Parathyroid adenoma (tissue), 2 donors: ENCODE measurements at regions not wholly inside any gene's neighbourhood (a gene's known extent, or its start where the extent isn't known, plus 50 kb on each side); places are given as distances from the start of the nearest gene placed in this dataset.

ENCODE experiments used
- H2AFZ ChIP-seq: fragments of 300-600 bp; sonication (generic); one replicate; pipeline ENCODE4 v1.7.0; 2017; ENCODE audit warnings: antibody characterized with exemption, mild to moderate bottlenecking
- H3K27ac ChIP-seq: fragments of 300-600 bp; sonication (generic); one replicate; pipeline ENCODE4 v1.7.0; 2017
- H3K27me3 ChIP-seq: fragments of 300-600 bp; sonication (generic); one replicate; pipeline ENCODE4 v1.7.0; 2017; ENCODE audit warnings: low read length; ENCODE audit not compliant: control insufficient read depth, insufficient read depth
- H3K36me3 ChIP-seq: fragments of 300-600 bp; sonication (generic); one replicate; pipeline ENCODE4 v1.7.0; 2017; ENCODE audit warnings: low read length; ENCODE audit not compliant: control insufficient read depth, insufficient read depth
- H3K4me1 ChIP-seq: fragments of 300-600 bp; sonication (generic); one replicate; pipeline ENCODE4 v1.7.0; 2017; ENCODE audit warnings: control low read depth
- H3K4me2 ChIP-seq: fragments of 300-600 bp; sonication (generic); one replicate; pipeline ENCODE4 v1.7.0; 2017; ENCODE audit warnings: low read length
- H3K4me3 ChIP-seq: fragments of 300-600 bp; sonication (generic); one replicate; pipeline ENCODE4 v1.7.0; 2017; ENCODE audit warnings: low read depth, low read length
- H3K79me2 ChIP-seq: fragments of 300-600 bp; sonication (generic); one replicate; pipeline ENCODE4 v1.7.0; 2017; ENCODE audit warnings: control low read depth
- H3K9ac ChIP-seq: fragments of 300-600 bp; sonication (generic); one replicate; pipeline ENCODE4 v1.7.0; 2017; ENCODE audit warnings: mild to moderate bottlenecking
- H3K9me3 ChIP-seq: fragments of 300-600 bp; sonication (generic); one replicate; pipeline ENCODE4 v1.7.0; 2017; ENCODE audit warnings: low read length; ENCODE audit not compliant: control insufficient read depth
- TF ChIP-seq, protein P1 (sequence below): fragments of 300-600 bp; sonication (generic); IDR thresholded peaks from one replicate; pipeline ENCODE4 v1.7.0; 2017; ENCODE audit warnings: antibody characterized with exemption, mild to moderate bottlenecking
- donor health status: primary hyperparathyroidism.

DNA sequence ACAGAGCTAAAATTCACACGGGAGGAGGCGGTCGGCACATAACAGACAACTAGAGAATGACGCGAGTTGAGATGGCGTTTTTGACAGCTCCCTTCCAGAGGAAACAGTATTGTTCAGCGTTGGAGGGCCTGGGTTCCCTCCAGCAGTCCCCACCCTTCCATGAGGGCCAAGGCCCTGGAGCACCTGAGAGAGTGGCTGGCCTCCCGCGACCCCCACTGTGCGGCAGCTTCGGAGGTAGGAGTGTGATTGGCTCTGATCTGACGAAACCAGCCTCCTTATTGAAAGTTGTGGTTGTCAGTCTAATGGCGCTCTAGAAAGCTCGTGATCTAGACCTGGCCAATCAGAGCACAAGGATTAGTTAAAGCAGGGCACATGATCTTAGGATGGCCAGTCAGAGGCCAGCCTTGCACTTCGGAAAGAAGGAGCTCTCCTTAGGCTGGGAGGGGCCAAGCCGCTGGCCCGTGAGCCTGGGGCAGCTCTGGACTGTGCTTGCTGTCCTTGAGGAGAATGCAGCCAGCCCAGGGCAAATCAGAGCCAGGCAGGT, 104.5 kb upstream of the CELF4 start:
- no peaks in the 10 kb centered on the region for H3K9me3 ChIP-seq
- H3K4me3 ChIP-seq, result no peak overlapping the region
- no peak overlapping the region for H3K4me2 ChIP-seq
- no peaks in the 10 kb centered on the region for H3K79me2 ChIP-seq
- no peak overlapping the region for H3K9ac ChIP-seq
- no peaks in the 10 kb centered on the region for H3K27me3 ChIP-seq
- no peak overlapping the region for H2AFZ ChIP-seq
- TF ChIP-seq, protein P1, sequence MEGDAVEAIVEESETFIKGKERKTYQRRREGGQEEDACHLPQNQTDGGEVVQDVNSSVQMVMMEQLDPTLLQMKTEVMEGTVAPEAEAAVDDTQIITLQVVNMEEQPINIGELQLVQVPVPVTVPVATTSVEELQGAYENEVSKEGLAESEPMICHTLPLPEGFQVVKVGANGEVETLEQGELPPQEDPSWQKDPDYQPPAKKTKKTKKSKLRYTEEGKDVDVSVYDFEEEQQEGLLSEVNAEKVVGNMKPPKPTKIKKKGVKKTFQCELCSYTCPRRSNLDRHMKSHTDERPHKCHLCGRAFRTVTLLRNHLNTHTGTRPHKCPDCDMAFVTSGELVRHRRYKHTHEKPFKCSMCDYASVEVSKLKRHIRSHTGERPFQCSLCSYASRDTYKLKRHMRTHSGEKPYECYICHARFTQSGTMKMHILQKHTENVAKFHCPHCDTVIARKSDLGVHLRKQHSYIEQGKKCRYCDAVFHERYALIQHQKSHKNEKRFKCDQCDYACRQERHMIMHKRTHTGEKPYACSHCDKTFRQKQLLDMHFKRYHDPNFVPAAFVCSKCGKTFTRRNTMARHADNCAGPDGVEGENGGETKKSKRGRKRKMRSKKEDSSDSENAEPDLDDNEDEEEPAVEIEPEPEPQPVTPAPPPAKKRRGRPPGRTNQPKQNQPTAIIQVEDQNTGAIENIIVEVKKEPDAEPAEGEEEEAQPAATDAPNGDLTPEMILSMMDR, result no peak
- H3K36me3 ChIP-seq, result no peaks in the 10 kb centered on the region
- no peak overlapping the region for H3K27ac ChIP-seq
- H3K4me1 ChIP-seq, result no peaks in the 10 kb centered on the region

DNA sequence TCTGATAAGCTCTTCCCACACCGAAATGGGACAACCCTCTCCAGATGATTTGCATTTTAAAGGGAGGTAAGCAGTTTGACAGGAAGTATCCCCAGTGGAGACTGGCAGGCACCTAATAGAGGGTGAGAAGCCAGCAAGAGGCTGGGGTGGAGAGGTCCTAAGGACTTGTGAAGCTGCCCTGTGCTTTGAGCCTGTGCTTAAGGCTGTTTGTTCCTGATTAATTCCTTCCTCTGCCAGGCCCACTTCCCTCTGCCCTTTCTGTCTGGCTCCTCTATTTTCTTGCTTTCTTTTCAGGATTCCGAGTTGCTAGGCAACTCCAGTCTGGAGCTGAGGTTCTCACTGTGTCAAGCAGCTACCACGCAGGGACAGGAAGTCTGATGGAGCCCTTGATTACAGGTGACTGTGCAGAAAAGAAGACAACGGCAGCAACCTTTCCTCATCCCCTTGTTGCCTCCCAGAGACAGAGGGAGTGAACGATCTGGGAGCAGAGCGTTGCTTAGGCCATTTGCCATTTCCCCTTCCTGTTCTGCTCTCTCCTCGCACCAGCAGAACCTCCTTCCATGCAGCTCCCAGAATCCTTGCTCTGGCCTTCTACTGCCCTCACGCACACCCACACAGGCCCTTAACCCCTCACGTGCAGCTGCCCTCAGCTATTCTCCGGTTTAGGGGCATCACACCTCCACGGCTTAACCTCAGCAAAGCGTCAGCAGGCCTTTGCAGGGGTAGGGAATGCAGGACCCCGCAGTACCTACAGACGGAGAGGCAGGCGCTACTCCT, 103.6 kb upstream of the CELF4 start:
- Histone ChIP-seq H3K9me3 (no peaks in the 10 kb centered on the region), H3K36me3 (no peaks in the 10 kb centered on the region), H3K27me3 (no peaks in the 10 kb centered on the region), H3K4me2 (no peak overlapping the region), H2AFZ (peak overlapping the region; percentile 54), H3K4me3 (no peak overlapping the region), H3K79me2 (no peaks in the 10 kb centered on the region), H3K9ac (no peak overlapping the region), H3K27ac (no peak overlapping the region), H3K4me1 (no peaks in the 10 kb centered on the region)
- TF ChIP-seq, protein P1, result no peak

DNA sequence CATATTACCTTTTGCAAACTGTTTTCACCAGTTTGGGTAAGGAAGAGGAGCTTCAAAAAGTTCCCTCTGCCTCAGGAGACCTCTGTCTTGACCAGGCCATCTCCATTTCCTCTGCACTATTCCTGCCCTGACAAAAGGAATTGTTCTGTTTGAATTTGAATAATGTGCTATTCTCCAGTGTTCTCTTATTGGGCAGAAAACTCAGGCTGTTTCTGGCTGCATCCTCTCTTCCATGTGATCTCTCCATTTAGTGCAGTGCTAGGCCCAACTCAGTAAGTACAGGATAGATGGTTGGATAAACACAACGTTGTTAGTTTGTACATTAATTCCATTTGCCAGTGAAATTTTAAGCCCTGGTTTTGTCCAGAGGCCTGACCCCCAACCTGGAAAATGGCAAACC, 102.2 kb upstream of the CELF4 start:
- Histone ChIP-seq H3K4me3 (no peak overlapping the region), H2AFZ (no peak overlapping the region), H3K36me3 (no peaks in the 10 kb centered on the region), H3K9ac (no peak overlapping the region), H3K4me1 (no peaks in the 10 kb centered on the region), H3K27me3 (no peaks in the 10 kb centered on the region), H3K4me2 (no peak overlapping the region), H3K9me3 (no peaks in the 10 kb centered on the region), H3K79me2 (no peaks in the 10 kb centered on the region), H3K27ac (no peak overlapping the region)
- TF ChIP-seq, protein P1, result no peak

DNA sequence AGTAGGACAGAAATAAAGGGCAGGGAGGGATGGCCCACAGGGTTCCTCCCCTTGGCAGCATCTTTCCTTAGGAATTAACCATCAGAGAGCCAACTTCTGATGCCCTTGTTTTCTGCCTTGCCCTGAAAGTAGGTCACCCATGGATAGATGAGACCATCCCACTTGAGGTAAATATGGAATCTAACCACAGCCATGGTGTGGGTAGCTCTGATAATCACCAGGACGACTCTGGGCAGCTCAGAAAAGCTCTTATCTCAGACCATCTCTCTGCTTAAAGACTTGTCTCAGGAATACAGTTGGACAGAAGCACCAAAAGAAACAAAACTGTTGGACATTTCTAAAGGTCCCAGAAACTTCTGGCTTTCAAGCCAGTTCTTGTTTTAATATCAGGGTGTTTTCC, 101.4 kb upstream of the CELF4 start:
- no peaks in the 10 kb centered on the region for H3K27me3 ChIP-seq
- H3K4me3 ChIP-seq, result no peak overlapping the region
- no peak overlapping the region for H2AFZ ChIP-seq
- no peaks in the 10 kb centered on the region for H3K4me1 ChIP-seq
- H3K9ac ChIP-seq, result no peak overlapping the region
- H3K27ac ChIP-seq, result no peak overlapping the region
- H3K9me3 ChIP-seq, result no peaks in the 10 kb centered on the region
- no peaks in the 10 kb centered on the region for H3K79me2 ChIP-seq
- H3K36me3 ChIP-seq, result no peaks in the 10 kb centered on the region
- H3K4me2 ChIP-seq, result no peak overlapping the region
- TF ChIP-seq, protein P1, result no peak

DNA sequence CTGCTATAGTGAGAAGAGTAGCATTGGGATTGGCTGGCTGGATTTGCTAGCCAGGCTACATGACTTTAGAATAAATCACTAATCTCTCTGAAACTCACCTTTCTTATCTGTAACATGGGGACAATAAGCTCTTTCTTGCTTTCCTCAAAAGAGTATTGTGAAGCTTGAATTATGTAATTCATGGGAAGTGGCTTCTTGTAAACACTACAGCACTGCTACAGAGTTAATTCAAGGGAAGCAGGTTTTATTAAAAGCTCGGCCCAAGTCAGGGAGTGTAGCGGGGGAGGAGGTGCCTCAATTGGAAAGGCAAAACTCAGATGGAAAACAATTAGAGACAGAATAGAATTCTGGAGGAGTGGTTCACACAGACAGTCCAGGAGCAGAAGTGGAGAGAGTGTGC, 100.9 kb upstream of the CELF4 start:
- Histone ChIP-seq H3K4me2 (no peak overlapping the region), H3K4me3 (no peak overlapping the region), H3K27me3 (no peaks in the 10 kb centered on the region), H3K27ac (no peak overlapping the region), H3K36me3 (no peaks in the 10 kb centered on the region), H2AFZ (no peak overlapping the region), H3K4me1 (no peaks in the 10 kb centered on the region), H3K9ac (no peak overlapping the region), H3K9me3 (no peaks in the 10 kb centered on the region), H3K79me2 (no peaks in the 10 kb centered on the region)
- TF ChIP-seq, protein P1, result no peak
